ENCODE measurements at regions not wholly inside any gene's neighbourhood (a gene's known extent, or its start where the extent isn't known, plus 50 kb on each side); places are given as distances from the start of the nearest gene placed in this dataset.

- TF ChIP-seq CTCF (IDR thresholded peaks at IDR 0.05; ENCODE audit: insufficient read depth, low read length), result no peak
- TF ChIP-seq SPI1 (IDR thresholded peaks at IDR 0.05; ENCODE audit: borderline replicate concordance, low read depth), result no peak
- no peak for TF ChIP-seq POLR2AphosphoS5 (IDR thresholded peaks at IDR 0.05; ENCODE audit: low read depth)
- TF ChIP-seq REST (IDR thresholded peaks at IDR 0.05; ENCODE audit: insufficient replicate concordance, low read depth), result no peak
- no peak for TF ChIP-seq GABPA (IDR thresholded peaks at IDR 0.05; ENCODE audit: low read depth)
These were observed 744.0 kb upstream of the CELF2 start for GRCh38 chr10:10273661-10274060.

Measured in HL-60 (cell line).